HL-60 (cell line): ENCODE measurements at regions not wholly inside any gene's neighbourhood (a gene's known extent, or its start where the extent isn't known, plus 50 kb on each side); places are given as distances from the start of the nearest gene placed in this dataset.

ENCODE experiments used
- DNase-seq, 2 experiments: peaks; one replicate each; pipeline ENCODE4 v3.0.0-alpha.2; 2010 to 2020; ENCODE audit warnings: low read depth in 1 of 2, low spot score in 1 of 2
- H3K27ac ChIP-seq: fragments of 250-450 bp; sonication (Bioruptor Pico); replicated peaks from 2 replicates; pipeline ENCODE4 v1.5.1; 2020; ENCODE audit warnings: mild to moderate bottlenecking, moderate library complexity
- H3K27me3 ChIP-seq: fragments of 250-450 bp; sonication (Bioruptor Pico); 2 replicates; pipeline ENCODE4 v1.5.1; 2021; ENCODE audit warnings: mild to moderate bottlenecking, moderate library complexity; ENCODE audit not compliant: insufficient read depth, poor library complexity, severe bottlenecking
- H3K4me3 ChIP-seq: replicated peaks from 2 replicates; pipeline ENCODE4 v1.5.1; 2011; ENCODE audit warnings: mild to moderate bottlenecking, control low read depth, low read length; ENCODE audit not compliant: insufficient read depth
- CTCF ChIP-seq: IDR thresholded peaks from one replicate; pipeline ENCODE4 v1.5.1; 2011; ENCODE audit warnings: low read length, control low read depth, inconsistent platforms; ENCODE audit not compliant: insufficient read depth
- GABPA ChIP-seq: IDR thresholded peaks from 2 replicates; pipeline ENCODE4 v1.6.1; 2012; ENCODE audit warnings: low read depth
- POLR2AphosphoS5 ChIP-seq: IDR thresholded peaks from 2 replicates; pipeline ENCODE4 v1.6.1; 2012; ENCODE audit warnings: low read depth
- REST ChIP-seq: IDR thresholded peaks from 2 replicates; pipeline ENCODE4 v1.6.1; 2012; ENCODE audit warnings: low read depth; ENCODE audit not compliant: insufficient replicate concordance
- SPI1 ChIP-seq: IDR thresholded peaks from 2 replicates; pipeline ENCODE4 v1.6.1; 2012; ENCODE audit warnings: low read depth, mild to moderate bottlenecking, borderline replicate concordance

GRCh38 chr6:7664003-7664402 is 61.9 kb upstream of the BMP6 start:
- DNase-seq = no peak
- TF ChIP-seq GABPA = no peak
- TF ChIP-seq POLR2AphosphoS5 = no peak
- TF ChIP-seq REST = no peak
- TF ChIP-seq SPI1 = no peak
- TF ChIP-seq CTCF = no peak
- H3K27ac ChIP-seq = no peak overlapping the region
- no peak overlapping the region for H3K4me3 ChIP-seq
- H3K27me3 ChIP-seq = no peaks in the 10 kb centered on the region

- Histone ChIP-seq H3K27ac (no peak overlapping the region), H3K4me3 (no peak overlapping the region), H3K27me3 (no peaks in the 10 kb centered on the region)
- DNase-seq = no peak
- TF ChIP-seq SPI1 (peak; percentile 32; the same call in 1 of the 2 replicates), REST (no peak)
Measured at GRCh38 chr6:7668936-7669335, 57.0 kb upstream of the BMP6 start.

- no peak overlapping the region for H3K27ac ChIP-seq
- TF ChIP-seq POLR2AphosphoS5 (no peak), GABPA (no peak), REST (no peak), SPI1 (no peak), CTCF (no peak)
- H3K27me3 ChIP-seq = no peaks in the 10 kb centered on the region
- DNase-seq = no peak
- no peak overlapping the region for H3K4me3 ChIP-seq
Measured at GRCh38 chr6:7669742-7670141, 56.2 kb upstream of the BMP6 start.

GRCh38 chr6:7671076-7671475 is 54.8 kb upstream of the BMP6 start:
- no peak for TF ChIP-seq POLR2AphosphoS5
- no peak for TF ChIP-seq REST
- TF ChIP-seq SPI1 = no peak
- TF ChIP-seq GABPA = no peak
- TF ChIP-seq CTCF = no peak
- no peak overlapping the region for H3K27ac ChIP-seq
- no peak overlapping the region for H3K4me3 ChIP-seq
- no peak for DNase-seq
- H3K27me3 ChIP-seq = no peaks in the 10 kb centered on the region
